Parathyroid adenoma (tissue), 2 donors: ENCODE measurements at regions not wholly inside any gene's neighbourhood (a gene's known extent, or its start where the extent isn't known, plus 50 kb on each side); places are given as distances from the start of the nearest gene placed in this dataset.

ENCODE experiments used
- H2AFZ ChIP-seq: fragments of 300-600 bp; sonication (generic); one replicate; pipeline ENCODE4 v1.7.0; 2017; ENCODE audit warnings: antibody characterized with exemption, mild to moderate bottlenecking
- H3K27ac ChIP-seq: fragments of 300-600 bp; sonication (generic); one replicate; pipeline ENCODE4 v1.7.0; 2017
- H3K27me3 ChIP-seq: fragments of 300-600 bp; sonication (generic); one replicate; pipeline ENCODE4 v1.7.0; 2017; ENCODE audit warnings: low read length; ENCODE audit not compliant: control insufficient read depth, insufficient read depth
- H3K36me3 ChIP-seq: fragments of 300-600 bp; sonication (generic); one replicate; pipeline ENCODE4 v1.7.0; 2017; ENCODE audit warnings: low read length; ENCODE audit not compliant: control insufficient read depth, insufficient read depth
- H3K4me1 ChIP-seq: fragments of 300-600 bp; sonication (generic); one replicate; pipeline ENCODE4 v1.7.0; 2017; ENCODE audit warnings: control low read depth
- H3K4me2 ChIP-seq: fragments of 300-600 bp; sonication (generic); one replicate; pipeline ENCODE4 v1.7.0; 2017; ENCODE audit warnings: low read length
- H3K4me3 ChIP-seq: fragments of 300-600 bp; sonication (generic); one replicate; pipeline ENCODE4 v1.7.0; 2017; ENCODE audit warnings: low read depth, low read length
- H3K79me2 ChIP-seq: fragments of 300-600 bp; sonication (generic); one replicate; pipeline ENCODE4 v1.7.0; 2017; ENCODE audit warnings: control low read depth
- H3K9ac ChIP-seq: fragments of 300-600 bp; sonication (generic); one replicate; pipeline ENCODE4 v1.7.0; 2017; ENCODE audit warnings: mild to moderate bottlenecking
- H3K9me3 ChIP-seq: fragments of 300-600 bp; sonication (generic); one replicate; pipeline ENCODE4 v1.7.0; 2017; ENCODE audit warnings: low read length; ENCODE audit not compliant: control insufficient read depth
- CTCF ChIP-seq: fragments of 300-600 bp; sonication (generic); IDR thresholded peaks from one replicate; pipeline ENCODE4 v1.7.0; 2017; ENCODE audit warnings: antibody characterized with exemption, mild to moderate bottlenecking
- donor health status: primary hyperparathyroidism.

- no peaks in the 10 kb centered on the region for H3K9me3 ChIP-seq
- no peak overlapping the region for H3K9ac ChIP-seq
- TF ChIP-seq CTCF: no peak
- peak overlapping the region; percentile 19 for H3K27ac ChIP-seq
- peak overlapping the region; percentile 65 for H2AFZ ChIP-seq
- H3K4me2 ChIP-seq: no peak overlapping the region
- no peak overlapping the region for H3K4me3 ChIP-seq
- H3K27me3 ChIP-seq: no peaks in the 10 kb centered on the region
- H3K4me1 ChIP-seq: no peaks in the 10 kb centered on the region
- H3K36me3 ChIP-seq: no peaks in the 10 kb centered on the region
- H3K79me2 ChIP-seq: no peaks in the 10 kb centered on the region
Observed at GRCh38 chr11:35082321-35083180, 56.4 kb upstream of the CD44 start.

- H3K36me3 ChIP-seq: no peaks in the 10 kb centered on the region
- no peak overlapping the region for H3K27ac ChIP-seq
- no peak for TF ChIP-seq CTCF
- H3K4me1 ChIP-seq: no peaks in the 10 kb centered on the region
- no peaks in the 10 kb centered on the region for H3K27me3 ChIP-seq
- H3K9me3 ChIP-seq: no peaks in the 10 kb centered on the region
- H3K4me3 ChIP-seq: no peak overlapping the region
- H3K4me2 ChIP-seq: no peak overlapping the region
- peak overlapping the region; percentile 65 for H2AFZ ChIP-seq
- no peak overlapping the region for H3K9ac ChIP-seq
- H3K79me2 ChIP-seq: no peaks in the 10 kb centered on the region
Observed at GRCh38 chr11:35083181-35083430, 55.9 kb upstream of the CD44 start.

- H3K36me3 ChIP-seq: no peaks in the 10 kb centered on the region
- no peak overlapping the region for H3K4me2 ChIP-seq
- no peak overlapping the region for H3K9ac ChIP-seq
- no peak overlapping the region for H2AFZ ChIP-seq
- H3K79me2 ChIP-seq: no peaks in the 10 kb centered on the region
- H3K9me3 ChIP-seq: no peaks in the 10 kb centered on the region
- H3K27me3 ChIP-seq: no peaks in the 10 kb centered on the region
- H3K27ac ChIP-seq: no peak overlapping the region
- no peak overlapping the region for H3K4me3 ChIP-seq
- no peaks in the 10 kb centered on the region for H3K4me1 ChIP-seq
- no peak for TF ChIP-seq CTCF
Observed at GRCh38 chr11:35083431-35084238, 55.3 kb upstream of the CD44 start.

GRCh38 chr11:35084817-35085440 lies 54.0 kb upstream of the CD44 start:
- H3K9ac ChIP-seq: no peak overlapping the region
- no peaks in the 10 kb centered on the region for H3K27me3 ChIP-seq
- H3K27ac ChIP-seq: no peak overlapping the region
- H3K4me1 ChIP-seq: no peaks in the 10 kb centered on the region
- no peak for TF ChIP-seq CTCF
- H3K9me3 ChIP-seq: no peaks in the 10 kb centered on the region
- no peaks in the 10 kb centered on the region for H3K79me2 ChIP-seq
- no peak overlapping the region for H3K4me3 ChIP-seq
- H3K4me2 ChIP-seq: no peak overlapping the region
- H2AFZ ChIP-seq: no peak overlapping the region
- no peaks in the 10 kb centered on the region for H3K36me3 ChIP-seq
